ENCODE measurements at regions not wholly inside any gene's neighbourhood (a gene's known extent, or its start where the extent isn't known, plus 50 kb on each side); places are given as distances from the start of the nearest gene placed in this dataset.
A peak's percentile ranks its signal among the peaks of the same experiment; 100 is the strongest.

- H3K27ac ChIP-seq: no peak overlapping the region
- H3K4me3 ChIP-seq (replicated peaks in 1 of 3): no peak overlapping the region
- intact Hi-C loops (cut with DNase I): no loop called here
- TF ChIP-seq POLR2A (IDR thresholded peaks at IDR 0.05) (no peak), CTCF (IDR thresholded peaks at IDR 0.05) (no peak)
- peaks cover 4 to 10% of the 10 kb centered on the region in 2 donors for H3K4me1 ChIP-seq
- H3K27me3 ChIP-seq: no peaks in the 10 kb centered on the region
- peak; percentile 68 for DNase-seq
- no peaks in the 10 kb centered on the region for H3K36me3 ChIP-seq
- H3K9me3 ChIP-seq: no peaks in the 10 kb centered on the region
- WGBS, 2 donors: 0 to 4% methylated on average over 1 of the region's 1 CpG
Measured at GRCh38 chr7:115782696-115783490, 247.7 kb downstream of the TFEC start.

DNA sequence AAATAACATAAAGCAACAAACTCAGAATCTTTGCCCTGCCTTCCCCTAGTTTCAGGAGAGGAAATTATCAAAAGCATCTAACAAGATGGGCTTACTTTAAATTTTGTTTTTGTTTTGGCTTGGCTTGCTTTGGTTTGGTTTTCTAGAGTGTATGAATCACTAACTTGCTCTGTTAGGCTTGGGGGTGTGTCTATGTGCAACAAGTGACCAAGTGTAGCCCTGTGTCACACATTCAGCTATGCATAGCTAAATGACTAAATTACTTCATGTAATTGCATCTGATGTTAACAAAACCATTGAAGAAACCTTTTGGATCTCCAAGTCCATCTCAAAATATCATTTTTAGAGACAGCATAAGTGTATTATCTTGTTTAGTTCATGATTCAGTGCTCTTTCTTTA, 251.0 kb downstream of the TFEC start:
- Histone ChIP-seq H3K27me3 (no peaks in the 10 kb centered on the region), H3K4me3 (replicated peaks in 1 of 3) (no peak overlapping the region), H3K36me3 (no peaks in the 10 kb centered on the region), H3K4me1 (peaks cover 4 to 10% of the 10 kb centered on the region in 2 donors), H3K9me3 (no peaks in the 10 kb centered on the region), H3K27ac (no peak overlapping the region)
- intact Hi-C loops (cut with DNase I): no loop called here
- DNase-seq: no peak
- TF ChIP-seq CTCF (IDR thresholded peaks at IDR 0.05): no peak
- TF ChIP-seq POLR2A (IDR thresholded peaks at IDR 0.05): no peak

DNA sequence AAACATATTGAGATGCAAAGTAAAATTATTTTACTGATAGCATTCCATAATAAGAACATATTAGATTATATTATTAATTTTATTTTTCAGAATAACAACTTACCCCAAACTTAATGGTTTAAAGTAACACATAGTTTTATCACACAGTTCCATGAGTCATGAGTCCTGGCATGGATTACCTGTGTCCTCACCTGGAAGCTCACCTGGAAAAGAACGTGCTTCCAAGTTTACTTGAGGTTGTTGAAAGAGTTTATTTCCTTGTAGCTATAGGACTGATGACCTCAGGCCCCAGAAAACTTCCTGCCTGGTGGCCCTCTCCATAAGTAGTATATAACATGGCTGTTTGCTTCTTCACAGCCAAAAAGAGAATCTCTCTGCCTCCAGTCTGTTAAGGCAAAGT, 254.6 kb downstream of the TFEC start:
- intact Hi-C loops (cut with DNase I): no loop called here
- TF ChIP-seq CTCF (IDR thresholded peaks at IDR 0.05) (no peak), POLR2A (IDR thresholded peaks at IDR 0.05) (no peak)

DNA sequence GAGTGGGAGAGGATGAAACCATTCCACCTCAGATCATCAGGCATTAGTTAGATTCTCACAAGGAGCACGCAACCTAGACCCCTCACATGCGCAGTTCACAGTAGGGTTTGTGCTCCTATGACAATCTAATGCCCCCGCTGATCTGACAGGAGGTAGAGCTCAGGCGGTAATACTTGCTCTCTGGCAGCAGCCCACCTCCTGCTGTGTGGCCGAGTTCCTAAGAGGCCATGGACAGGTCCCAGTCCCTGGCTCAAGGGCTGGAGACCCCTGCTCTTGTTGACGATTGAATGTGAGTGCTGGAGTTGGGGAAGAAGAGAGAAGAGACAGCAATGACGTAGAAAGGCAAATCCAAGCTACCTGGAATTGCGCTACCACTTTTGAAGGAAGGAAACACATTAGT, 267.2 kb downstream of the TFEC start:
- Histone ChIP-seq H3K9me3 (no peaks in the 10 kb centered on the region), H3K27me3 (no peaks in the 10 kb centered on the region), H3K4me1 (no peaks in the 10 kb centered on the region), H3K36me3 (no peaks in the 10 kb centered on the region), H3K4me3 (replicated peaks in 1 of 3) (no peak overlapping the region), H3K27ac (no peak overlapping the region)
- WGBS, 2 donors: 80 to 90% methylated on average over 8 of the region's 8 CpGs
- intact Hi-C loops (cut with DNase I): no loop called here
- no peak for TF ChIP-seq CTCF (IDR thresholded peaks at IDR 0.05)
- TF ChIP-seq POLR2A (IDR thresholded peaks at IDR 0.05): no peak
- DNase-seq: no peak

More for the DNA sequence above, 254.6 kb downstream of the TFEC start:
- no peaks in the 10 kb centered on the region for H3K4me1 ChIP-seq
- H3K36me3 ChIP-seq: no peaks in the 10 kb centered on the region
- no peak overlapping the region for H3K4me3 ChIP-seq (replicated peaks in 1 of 3)
- H3K9me3 ChIP-seq: no peaks in the 10 kb centered on the region
- no peak overlapping the region for H3K27ac ChIP-seq
- no peak for DNase-seq
- H3K27me3 ChIP-seq: no peaks in the 10 kb centered on the region
- WGBS, 2 donors: 75 to 85% methylated on average over 1 of the region's 1 CpG

- 84 to 91% methylated on average over 3 of the region's 3 CpGs for WGBS, 2 donors
- intact Hi-C loops (cut with DNase I): no loop called here
- Histone ChIP-seq H3K4me3 (replicated peaks in 1 of 3) (no peak overlapping the region), H3K9me3 (no peaks in the 10 kb centered on the region), H3K4me1 (no peaks in the 10 kb centered on the region), H3K27me3 (no peaks in the 10 kb centered on the region), H3K27ac (no peak overlapping the region), H3K36me3 (no peaks in the 10 kb centered on the region)
- TF ChIP-seq CTCF (IDR thresholded peaks at IDR 0.05): no peak
- TF ChIP-seq POLR2A (IDR thresholded peaks at IDR 0.05): no peak
- DNase-seq: no peak
Measured at GRCh38 chr7:115758025-115758424, 272.5 kb downstream of the TFEC start.
